IMR-90 (cell line): ENCODE measurements at regions not wholly inside any gene's neighbourhood (a gene's known extent, or its start where the extent isn't known, plus 50 kb on each side); places are given as distances from the start of the nearest gene placed in this dataset.

ENCODE experiments used
- BHLHE40 ChIP-seq: fragments of 150-350 bp; IDR thresholded peaks from 2 replicates; pipeline ENCODE4 v1.6.1; 2016; ENCODE audit warnings: mild to moderate bottlenecking, low read depth, low read length
- CEBPB ChIP-seq: IDR thresholded peaks from 2 replicates; pipeline ENCODE4 v1.6.1; 2012; ENCODE audit warnings: low read depth, low read length, improper control_type of control experiment
- CTCF ChIP-seq: conservative IDR thresholded peaks from 2 replicates; pipeline ENCODE4 v1.5.1; 2012; ENCODE audit warnings: mild to moderate bottlenecking, low read depth, low read length, improper control_type of control experiment
- MXI1 ChIP-seq: IDR thresholded peaks from 2 replicates; pipeline ENCODE4 v1.6.1; 2012; ENCODE audit warnings: low read depth, mild to moderate bottlenecking, low read length, moderate library complexity, borderline replicate concordance
- NFE2L2 ChIP-seq: fragments of 150-350 bp; IDR thresholded peaks from 2 replicates; pipeline ENCODE4 v1.6.1; 2016; ENCODE audit warnings: low read depth, mild to moderate bottlenecking, low read length
- POLR2A ChIP-seq: IDR thresholded peaks from 2 replicates; pipeline ENCODE4 v1.6.1; 2012; ENCODE audit warnings: mild to moderate bottlenecking, low read depth, low read length
- RAD21 ChIP-seq: IDR thresholded peaks from 2 replicates; pipeline ENCODE4 v1.6.1; 2012; ENCODE audit warnings: low read length, improper control_type of control experiment
- RCOR1 ChIP-seq: IDR thresholded peaks from 2 replicates; pipeline ENCODE4 v1.6.1; 2012; ENCODE audit warnings: mild to moderate bottlenecking, low read length, improper control_type of control experiment; ENCODE audit not compliant: insufficient replicate concordance
- RFX5 ChIP-seq: IDR thresholded peaks from 2 replicates; pipeline ENCODE4 v1.8.0; 2012; ENCODE audit warnings: low read depth, mild to moderate bottlenecking, low read length, moderate library complexity
- SMC3 ChIP-seq: fragments of 150-350 bp; IDR thresholded peaks from 2 replicates; pipeline ENCODE4 v1.6.1; 2016; ENCODE audit warnings: low read depth, mild to moderate bottlenecking, antibody characterized with exemption, low read length, moderate library complexity
- TF ChIP-seq, protein P1 (sequence below): fragments of 150-350 bp; IDR thresholded peaks from 2 replicates; pipeline ENCODE4 v1.6.1; 2017; ENCODE audit warnings: mild to moderate bottlenecking, antibody characterized with exemption, low read length, low read depth

- TF ChIP-seq CTCF (no peak), NFE2L2 (no peak), POLR2A (no peak), SMC3 (no peak), BHLHE40 (no peak), CEBPB (no peak), RCOR1 (no peak), RFX5 (no peak), MXI1 (no peak), RAD21 (no peak)
- TF ChIP-seq, protein P1, sequence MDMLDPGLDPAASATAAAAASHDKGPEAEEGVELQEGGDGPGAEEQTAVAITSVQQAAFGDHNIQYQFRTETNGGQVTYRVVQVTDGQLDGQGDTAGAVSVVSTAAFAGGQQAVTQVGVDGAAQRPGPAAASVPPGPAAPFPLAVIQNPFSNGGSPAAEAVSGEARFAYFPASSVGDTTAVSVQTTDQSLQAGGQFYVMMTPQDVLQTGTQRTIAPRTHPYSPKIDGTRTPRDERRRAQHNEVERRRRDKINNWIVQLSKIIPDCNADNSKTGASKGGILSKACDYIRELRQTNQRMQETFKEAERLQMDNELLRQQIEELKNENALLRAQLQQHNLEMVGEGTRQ = no peak
These were observed 382.2 kb upstream of the HNRNPA3 start for GRCh38 chr2:176830362-176830761.
